H9 (cell line): ENCODE measurements at regions not wholly inside any gene's neighbourhood (a gene's known extent, or its start where the extent isn't known, plus 50 kb on each side); places are given as distances from the start of the nearest gene placed in this dataset.

Experiments used
- DNase-seq: peaks from one replicate; pipeline ENCODE4 v3.0.0-alpha.2; 2017
- H2AFZ ChIP-seq: one replicate; pipeline ENCODE4 v1.6.1; 2013; ENCODE audit warnings: mild to moderate bottlenecking, low read length, control low read depth, moderate library complexity
- H2AK5ac ChIP-seq: 2 replicates; pipeline ENCODE4 v1.6.1; 2013; ENCODE audit warnings: low read length, control low read depth, mixed read lengths; ENCODE audit not compliant: insufficient read length
- H2BK120ac ChIP-seq: one replicate; pipeline ENCODE4 v1.6.1; 2013; ENCODE audit warnings: low read depth, mild to moderate bottlenecking, low read length, control low read depth, inconsistent platforms; ENCODE audit not compliant: poor library complexity, severe bottlenecking
- H2BK12ac ChIP-seq: 2 replicates; pipeline ENCODE4 v1.6.1; 2013; ENCODE audit warnings: low read length, control low read depth, mixed read lengths, low read depth; ENCODE audit not compliant: insufficient read length
- H2BK15ac ChIP-seq: 2 replicates; pipeline ENCODE4 v1.6.1; 2013; ENCODE audit warnings: low read depth, low read length, control low read depth
- H2BK20ac ChIP-seq: one replicate; pipeline ENCODE4 v1.6.1; 2013; ENCODE audit warnings: low read depth, mild to moderate bottlenecking, low read length, control low read depth, inconsistent platforms; ENCODE audit not compliant: poor library complexity, severe bottlenecking
- H2BK5ac ChIP-seq: 2 replicates; pipeline ENCODE4 v1.6.1; 2013; ENCODE audit warnings: low read length, control low read depth, mixed read lengths; ENCODE audit not compliant: insufficient read length
- H3K14ac ChIP-seq: 2 replicates; pipeline ENCODE4 v1.6.1; 2013; ENCODE audit warnings: low read length, control low read depth; ENCODE audit not compliant: insufficient read depth
- H3K18ac ChIP-seq: 2 replicates; pipeline ENCODE4 v1.6.1; 2013; ENCODE audit warnings: low read depth, mild to moderate bottlenecking, mixed read lengths, low read length, control low read depth; ENCODE audit not compliant: insufficient read length
- H3K23ac ChIP-seq: 2 replicates; pipeline ENCODE4 v1.6.1; 2013; ENCODE audit warnings: low read length, control low read depth, mixed read lengths, low read depth; ENCODE audit not compliant: insufficient read length
- H3K23me2 ChIP-seq: 2 replicates; pipeline ENCODE4 v1.6.1; 2013; ENCODE audit warnings: low read depth, mild to moderate bottlenecking, mixed read lengths, low read length, control low read depth; ENCODE audit not compliant: insufficient read length, poor library complexity, severe bottlenecking
- H3K27ac ChIP-seq: 2 replicates; pipeline ENCODE4 v1.5.1; 2013; ENCODE audit warnings: low read length, control low read depth, mixed read lengths, low read depth; ENCODE audit not compliant: insufficient read length
- H3K27me3 ChIP-seq: 2 replicates; pipeline ENCODE4 v1.6.1; 2013; ENCODE audit warnings: low read length, control low read depth, inconsistent platforms; ENCODE audit not compliant: insufficient read depth
- H3K4ac ChIP-seq: 2 replicates; pipeline ENCODE4 v1.6.1; 2013; ENCODE audit warnings: low read depth, mild to moderate bottlenecking, control low read depth, inconsistent platforms, low read length, moderate library complexity
- H3K4me1 ChIP-seq: 2 replicates; pipeline ENCODE4 v1.6.1; 2013; ENCODE audit warnings: low read length, control low read depth, inconsistent platforms; ENCODE audit not compliant: insufficient read depth
- H3K4me2 ChIP-seq: 2 replicates; pipeline ENCODE4 v1.6.1; 2013; ENCODE audit warnings: low read length, control low read depth, mixed read lengths; ENCODE audit not compliant: insufficient read length, insufficient read depth
- H3K56ac ChIP-seq: 2 replicates; pipeline ENCODE4 v1.6.1; 2013; ENCODE audit warnings: low read depth, mild to moderate bottlenecking, mixed read lengths, low read length, control low read depth; ENCODE audit not compliant: insufficient read length
- H3K79me1 ChIP-seq: 2 replicates; pipeline ENCODE4 v1.6.1; 2013; ENCODE audit warnings: low read depth, mild to moderate bottlenecking, moderate library complexity, low read length, control low read depth, inconsistent platforms; ENCODE audit not compliant: insufficient read depth, poor library complexity, severe bottlenecking
- H3K79me2 ChIP-seq: 2 replicates; pipeline ENCODE4 v1.6.1; 2013; ENCODE audit warnings: low read length, control low read depth, inconsistent platforms; ENCODE audit not compliant: insufficient read depth
- H3K9ac ChIP-seq: 2 replicates; pipeline ENCODE4 v1.6.1; 2013; ENCODE audit warnings: low read length, control low read depth, mixed read lengths; ENCODE audit not compliant: insufficient read length; ENCODE audit errors: extremely low read depth
- H3K9me3 ChIP-seq: one replicate; pipeline ENCODE4 v1.6.1; 2013; ENCODE audit warnings: low read depth, low read length, inconsistent platforms; ENCODE audit not compliant: control insufficient read depth
- H3T11ph ChIP-seq: one replicate; pipeline ENCODE4 v1.6.1; 2013; ENCODE audit warnings: mild to moderate bottlenecking, low read length, control low read depth, inconsistent platforms
- H4K20me1 ChIP-seq: one replicate; pipeline ENCODE4 v1.6.1; 2013; ENCODE audit not compliant: control insufficient read depth, insufficient read length, insufficient read depth
- H4K5ac ChIP-seq: 2 replicates; pipeline ENCODE4 v1.6.1; 2013; ENCODE audit warnings: low read depth, mild to moderate bottlenecking, mixed read lengths, low read length, control low read depth; ENCODE audit not compliant: insufficient read length
- H4K8ac ChIP-seq: replicated peaks from 2 replicates; pipeline ENCODE4 v1.6.1; 2013; ENCODE audit warnings: low read length, control low read depth, mixed read lengths, low read depth; ENCODE audit not compliant: insufficient read length
- H4K91ac ChIP-seq: 2 replicates; pipeline ENCODE4 v1.6.1; 2013; ENCODE audit warnings: low read depth, mild to moderate bottlenecking, moderate library complexity, mixed read lengths, low read length, control low read depth; ENCODE audit not compliant: insufficient read length
- H3K27ac Mint-ChIP-seq, 3 experiments: 2 replicates in 2 of 3; 3 replicates in 1 of 3; pipeline ENCODE4 v1.8.0; 2020 to 2021; ENCODE audit warnings: mixed read lengths in 3 of 3, mild to moderate bottlenecking in 1 of 3, moderate library complexity in 1 of 3
- H3K27me3 Mint-ChIP-seq: 2 replicates; pipeline ENCODE4 v1.8.0; 2021; ENCODE audit warnings: low read depth, mild to moderate bottlenecking, moderate library complexity, mixed read lengths
- H3K36me3 Mint-ChIP-seq, 3 experiments: 2 replicates in 2 of 3; 3 replicates in 1 of 3; pipeline ENCODE4 v1.8.0; 2020 to 2021; ENCODE audit warnings: low read depth in 3 of 3, mixed read lengths in 3 of 3; ENCODE audit not compliant: insufficient read depth in 1 of 3
- H3K4me1 Mint-ChIP-seq, 2 experiments: 2 replicates each; pipeline ENCODE4 v1.8.0; 2020; ENCODE audit warnings: mixed read lengths in 2 of 2
- H3K4me3 Mint-ChIP-seq, 2 experiments: 2 replicates in 1 of 2; 3 replicates in 1 of 2; pipeline ENCODE4 v1.8.0; 2020 to 2021; ENCODE audit warnings: mild to moderate bottlenecking in 2 of 2, mixed read lengths in 2 of 2, moderate library complexity in 1 of 2
- H3K9me3 Mint-ChIP-seq, 2 experiments: 2 replicates in 1 of 2; 3 replicates in 1 of 2; pipeline ENCODE4 v1.8.0; 2020; ENCODE audit warnings: mild to moderate bottlenecking in 2 of 2, mixed read lengths in 2 of 2, moderate library complexity in 1 of 2
- CTCF ChIP-seq: fragments of 200-600 bp; sonication (generic); conservative IDR thresholded peaks from 3 replicates; pipeline ENCODE4 v1.8.0; 2021; ENCODE audit warnings: antibody characterized with exemption, mild to moderate bottlenecking
- WGBS: extraction: QIAGEN DNeasy Blood & Tissue Kit; methylation state at CpG from one replicate; pipeline ENCODE4 v1.1.7; 2013; ENCODE audit warnings: missing lambda C conversion rate, low lambda C conversion rate, mixed read lengths; ENCODE audit not compliant: insufficient read length; ENCODE audit errors: extremely low coverage; 5-methylcytosine and 5-hydroxymethylcytosine counted together

GRCh38 chr1:189351960-189352359 lies 1125.7 kb downstream of the BRINP3 start:
- Histone ChIP-seq H4K8ac (no peak overlapping the region), H3K4ac (no peak overlapping the region), H3K4me2 (no peak overlapping the region), H4K20me1 (no peaks in the 10 kb centered on the region), H3K56ac (no peak overlapping the region), H3K27ac (no peak overlapping the region), H3K9me3 (no peaks in the 10 kb centered on the region), H3K23ac (no peak overlapping the region), H2BK20ac (no peak overlapping the region), H2AK5ac (no peak overlapping the region), H3K18ac (no peak overlapping the region), H4K91ac (no peak overlapping the region), H2BK120ac (no peak overlapping the region), H3K27me3 (no peaks in the 10 kb centered on the region), H3K79me2 (no peaks in the 10 kb centered on the region), H2BK15ac (no peak overlapping the region), H3K4me1 (no peaks in the 10 kb centered on the region), H3K23me2 (no peaks in the 10 kb centered on the region), H3K79me1 (no peaks in the 10 kb centered on the region), H2BK12ac (no peak overlapping the region), H2AFZ (no peak overlapping the region), H3K9ac (no peak overlapping the region), H2BK5ac (no peak overlapping the region), H3T11ph (no peak overlapping the region), H3K14ac (no peak overlapping the region), H4K5ac (no peak overlapping the region)
- Mint-ChIP-seq H3K27ac (no peak overlapping the region), H3K36me3 (no peaks in the 10 kb centered on the region), H3K4me3 (no peak overlapping the region), H3K27me3 (no peaks in the 10 kb centered on the region), H3K4me1 (no peaks in the 10 kb centered on the region), H3K9me3 (no peaks in the 10 kb centered on the region)
- WGBS: no CpG with 5 or more reads among the region's 1 CpG
- no peak for DNase-seq
- no peak for TF ChIP-seq CTCF
